ENCODE measurements at regions not wholly inside any gene's neighbourhood (a gene's known extent, or its start where the extent isn't known, plus 50 kb on each side); places are given as distances from the start of the nearest gene placed in this dataset.

GRCh38 chr12:114272605-114273004 lies 133.3 kb downstream of the TBX5 start (continued):
- TF ChIP-seq, protein P1, sequence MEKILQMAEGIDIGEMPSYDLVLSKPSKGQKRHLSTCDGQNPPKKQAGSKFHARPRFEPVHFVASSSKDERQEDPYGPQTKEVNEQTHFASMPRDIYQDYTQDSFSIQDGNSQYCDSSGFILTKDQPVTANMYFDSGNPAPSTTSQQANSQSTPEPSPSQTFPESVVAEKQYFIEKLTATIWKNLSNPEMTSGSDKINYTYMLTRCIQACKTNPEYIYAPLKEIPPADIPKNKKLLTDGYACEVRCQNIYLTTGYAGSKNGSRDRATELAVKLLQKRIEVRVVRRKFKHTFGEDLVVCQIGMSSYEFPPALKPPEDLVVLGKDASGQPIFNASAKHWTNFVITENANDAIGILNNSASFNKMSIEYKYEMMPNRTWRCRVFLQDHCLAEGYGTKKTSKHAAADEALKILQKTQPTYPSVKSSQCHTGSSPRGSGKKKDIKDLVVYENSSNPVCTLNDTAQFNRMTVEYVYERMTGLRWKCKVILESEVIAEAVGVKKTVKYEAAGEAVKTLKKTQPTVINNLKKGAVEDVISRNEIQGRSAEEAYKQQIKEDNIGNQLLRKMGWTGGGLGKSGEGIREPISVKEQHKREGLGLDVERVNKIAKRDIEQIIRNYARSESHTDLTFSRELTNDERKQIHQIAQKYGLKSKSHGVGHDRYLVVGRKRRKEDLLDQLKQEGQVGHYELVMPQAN (conservative IDR thresholded peaks at IDR 0.05): no peak

DNA sequence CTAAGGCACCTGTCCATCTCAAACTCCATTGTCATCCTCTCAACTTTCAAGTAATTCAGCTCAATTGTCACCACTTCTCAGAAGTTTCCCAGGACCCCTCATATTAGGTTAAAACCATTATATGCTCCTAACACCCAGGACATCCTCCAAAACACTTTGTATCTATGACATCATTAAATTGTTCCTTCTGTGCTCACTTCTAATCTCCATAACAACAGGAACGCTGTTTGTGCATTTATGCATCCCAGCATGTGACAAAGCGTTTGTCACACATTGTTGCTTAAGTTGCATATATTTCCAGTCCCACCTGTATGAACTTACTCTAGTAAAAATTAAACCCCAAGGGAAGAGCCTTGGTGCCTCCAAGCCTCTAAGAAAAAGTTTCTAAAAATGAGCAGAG lies 133.9 kb downstream of the TBX5 start:
- Histone ChIP-seq H3K27ac (ENCODE audit: control insufficient read depth, insufficient read depth) (no peak overlapping the region), H3K9ac (ENCODE audit: control insufficient read depth, insufficient read depth, low read length) (no peak overlapping the region), H3K79me2 (ENCODE audit: control insufficient read depth, insufficient read depth, low read length) (no peaks in the 10 kb centered on the region), H3K4me3 (no peak overlapping the region), H4K20me1 (ENCODE audit: control insufficient read depth, insufficient read depth) (no peaks in the 10 kb centered on the region), H3K4me1 (ENCODE audit: control insufficient read depth, insufficient read depth, low read length) (no peaks in the 10 kb centered on the region), H3K4me2 (ENCODE audit: control insufficient read depth, insufficient read depth) (no peak overlapping the region), H2AFZ (ENCODE audit: control insufficient read depth, low read depth, low read length) (no peak overlapping the region), H3K27me3 (replicated peaks in 1 of 2; ENCODE audit: control insufficient read depth in 2 of 2, insufficient read depth in 2 of 2, low read length in 1 of 2) (no peaks in the 10 kb centered on the region), H3K9me3 (replicated peaks; ENCODE audit: control insufficient read depth, insufficient read depth, low read length) (no peaks in the 10 kb centered on the region; the same call in 2 of the 3 replicates), H3K36me3 (ENCODE audit: control insufficient read depth in 2 of 2, insufficient read depth in 2 of 2, low read length in 1 of 2) (no peaks in the 10 kb centered on the region)
- TF ChIP-seq RFX5 (IDR thresholded peaks at IDR 0.05; ENCODE audit: low read depth, low read length) (no peak), ZNF207 (IDR thresholded peaks at IDR 0.05; ENCODE audit: borderline replicate concordance) (no peak), POU2F2 (IDR thresholded peaks at IDR 0.05; ENCODE audit: borderline replicate concordance, low read depth, low read length) (no peak), ZBTB33 (IDR thresholded peaks at IDR 0.05) (no peak)
- ATAC-seq (no peak), DNase-seq (ENCODE audit: low read depth, low spot score) (no peak), FAIRE-seq (no peak)
- POLR2A ChIA-PET: no interaction called here
- RAD21 ChIA-PET (ENCODE audit: unreplicated experiment): no interaction called here
- no TSS peak for BruUV-seq (replicated peaks)
- intact Hi-C loops (cut with micrococcal nuclease; ENCODE audit: unreplicated experiment): no loop called here
- WGBS (ENCODE audit: insufficient coverage, insufficient replicate concordance, low lambda C conversion rate, missing lambda C conversion rate): 0% methylated on average over 2 of the region's 2 CpGs
- in situ Hi-C loops (cut with MboI): no loop called here
- SMC1A ChIA-PET (ENCODE audit: uncharacterized antibody, unreplicated experiment): no interaction called here
- CTCF ChIA-PET: no interaction called here

All from GM12878 (cell line).